Ascending aorta (tissue), 2 donors: ENCODE measurements at regions not wholly inside any gene's neighbourhood (a gene's known extent, or its start where the extent isn't known, plus 50 kb on each side); places are given as distances from the start of the nearest gene placed in this dataset.

Experiments used
- DNase-seq, 2 donors: peaks; one replicate each; pipeline ENCODE4 v3.0.0-alpha.2; 2019; ENCODE audit warnings: low spot score in 2 of 2
- H3K27ac ChIP-seq, 2 donors: fragments of 200-600 bp; sonication (generic); one replicate each; pipeline ENCODE4 v1.5.1; 2016 to 2017; ENCODE audit warnings: mild to moderate bottlenecking in 1 of 2
- H3K27me3 ChIP-seq: fragments of 200-600 bp; sonication (generic); one replicate; pipeline ENCODE4 v1.5.1; 2017
- H3K36me3 ChIP-seq, 2 donors: fragments of 200-600 bp; sonication (generic); one replicate each; pipeline ENCODE4 v1.5.1; 2016
- H3K4me1 ChIP-seq, 2 donors: fragments of 200-600 bp; sonication (generic); one replicate each; pipeline ENCODE4 v1.5.1; 2016 to 2017; ENCODE audit warnings: mild to moderate bottlenecking in 1 of 2
- H3K4me3 ChIP-seq, 2 donors: fragments of 200-600 bp; sonication (generic); one replicate each; pipeline ENCODE4 v1.5.1; 2016 to 2017; ENCODE audit warnings: mild to moderate bottlenecking in 1 of 2
- H3K9me3 ChIP-seq, 2 donors: fragments of 200-600 bp; sonication (generic); one replicate each; pipeline ENCODE4 v1.5.1; 2016
- CTCF ChIP-seq, 3 experiments: fragments of 200-600 bp in 2 of 3; fragments of 450-650 bp in 1 of 3; sonication (generic) in 2 of 3; IDR thresholded peaks; one replicate each; pipeline ENCODE4 v1.5.1; 2016 to 2019; ENCODE audit warnings: antibody characterized with exemption in 3 of 3, mild to moderate bottlenecking in 1 of 3, moderate library complexity in 1 of 3
- intact Hi-C: fragments of 100-400 bp; cut with DNase I; formaldehyde crosslinking; loops from one replicate; pipeline ENCODE4 v1.15.1; 2023

DNA sequence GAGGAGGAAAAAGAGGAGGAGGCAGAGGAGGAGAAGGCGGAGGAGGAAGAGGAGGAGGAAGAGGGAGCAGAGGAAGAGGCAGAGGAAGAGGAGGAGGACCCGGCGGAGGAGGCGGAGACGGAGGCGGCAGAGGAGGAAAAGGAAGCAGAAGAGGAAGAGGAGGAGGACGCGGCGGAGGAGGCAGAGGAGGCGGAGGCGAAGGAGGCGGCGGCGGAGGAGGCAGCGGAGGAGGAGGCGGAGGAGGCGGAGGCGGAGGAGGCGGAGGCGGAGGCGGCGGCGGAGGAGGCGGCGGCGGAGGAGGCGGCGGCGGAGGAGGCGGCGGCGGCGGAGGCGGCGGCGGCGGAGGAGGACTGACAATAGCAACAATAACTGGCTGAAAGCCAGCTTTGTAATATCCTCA lies 616.6 kb downstream of the TBC1D22A start:
- intact Hi-C loops, result no loop called here
- Histone ChIP-seq H3K27me3 (no peaks in the 10 kb centered on the region), H3K27ac (no peak overlapping the region), H3K36me3 (no peaks in the 10 kb centered on the region), H3K9me3 (no peaks in the 10 kb centered on the region), H3K4me3 (no peak overlapping the region), H3K4me1 (no peaks in the 10 kb centered on the region)
- no peak for TF ChIP-seq CTCF (IDR thresholded peaks at IDR 0.05)
- DNase-seq, result no peak

DNA sequence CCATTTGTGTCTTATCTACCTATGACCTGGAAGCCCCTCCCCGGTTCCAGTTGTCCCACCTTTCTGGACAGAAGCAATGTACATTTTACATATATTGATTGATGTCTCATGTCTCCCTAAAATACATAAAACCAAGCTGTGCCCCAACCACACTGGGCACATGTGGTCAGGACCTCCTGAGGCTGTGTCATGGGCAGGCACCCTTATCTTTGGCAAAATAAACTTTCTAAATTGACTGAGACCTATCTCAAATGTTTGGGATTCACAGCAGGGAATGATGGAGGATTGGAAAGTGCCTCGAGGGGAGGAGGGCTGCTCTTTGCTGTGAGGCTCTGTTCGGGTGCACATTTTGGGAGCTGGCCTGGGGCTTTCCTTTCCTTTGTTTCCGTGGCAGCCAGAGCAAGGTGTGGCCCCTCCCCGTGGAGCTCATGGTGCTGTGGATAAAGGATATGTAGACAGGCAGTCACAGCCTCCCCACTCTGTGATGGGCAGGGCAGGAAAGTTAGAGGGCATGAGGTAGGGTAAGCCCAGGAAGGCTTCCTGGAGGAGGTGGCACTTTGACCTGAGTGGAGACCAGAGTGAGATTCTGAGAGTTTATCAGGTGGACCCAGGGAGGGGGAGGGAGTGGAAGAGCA lies 615.6 kb downstream of the TBC1D22A start:
- DNase-seq, result peak in 1 of 2 donors; percentile 37

DNA sequence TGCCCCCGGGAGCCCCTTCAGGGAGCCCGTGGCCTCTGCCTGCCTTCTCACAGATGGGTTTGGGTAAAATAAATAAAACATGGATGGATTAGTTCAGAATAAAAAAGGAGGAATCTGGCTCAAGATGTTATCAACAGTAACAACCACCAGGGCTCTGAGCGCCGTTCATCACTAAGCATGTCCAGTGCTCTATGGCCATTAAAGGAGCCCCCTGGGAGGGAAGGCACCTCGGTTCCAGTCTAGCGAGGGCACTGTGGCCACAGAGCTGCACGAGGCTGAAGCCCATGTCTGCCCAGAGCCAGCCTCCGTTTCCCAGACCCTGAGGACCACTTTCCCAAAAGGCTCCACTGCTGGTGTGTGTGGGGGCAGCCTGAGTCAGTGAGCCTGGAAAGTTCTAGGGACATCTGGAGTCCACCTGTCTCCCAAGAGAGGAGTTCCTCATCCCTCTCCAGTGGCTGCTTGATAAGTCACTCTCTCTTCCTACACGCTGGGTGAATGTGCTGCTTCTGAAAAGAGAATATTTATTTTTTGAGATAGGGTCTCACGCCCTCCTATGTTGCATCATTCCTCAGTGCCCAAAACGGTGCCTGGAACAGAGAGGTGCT lies 614.6 kb downstream of the TBC1D22A start:
- H3K4me1 ChIP-seq, result no peaks in the 10 kb centered on the region
- no peak overlapping the region for H3K4me3 ChIP-seq
- H3K27me3 ChIP-seq, result no peaks in the 10 kb centered on the region
- peak in 1 of 2 donors; percentile 33 for DNase-seq
- H3K27ac ChIP-seq, result no peak overlapping the region
- TF ChIP-seq CTCF (IDR thresholded peaks at IDR 0.05), result no peak
- intact Hi-C loops, result no loop called here
- no peaks in the 10 kb centered on the region for H3K9me3 ChIP-seq
- H3K36me3 ChIP-seq, result no peaks in the 10 kb centered on the region

More for the DNA sequence above, 615.6 kb downstream of the TBC1D22A start:
- intact Hi-C loops, result no loop called here
- H3K9me3 ChIP-seq, result no peaks in the 10 kb centered on the region
- H3K27ac ChIP-seq, result no peak overlapping the region
- no peaks in the 10 kb centered on the region for H3K4me1 ChIP-seq
- H3K4me3 ChIP-seq, result no peak overlapping the region
- no peak for TF ChIP-seq CTCF (IDR thresholded peaks at IDR 0.05)
- no peaks in the 10 kb centered on the region for H3K27me3 ChIP-seq
- no peaks in the 10 kb centered on the region for H3K36me3 ChIP-seq

DNA sequence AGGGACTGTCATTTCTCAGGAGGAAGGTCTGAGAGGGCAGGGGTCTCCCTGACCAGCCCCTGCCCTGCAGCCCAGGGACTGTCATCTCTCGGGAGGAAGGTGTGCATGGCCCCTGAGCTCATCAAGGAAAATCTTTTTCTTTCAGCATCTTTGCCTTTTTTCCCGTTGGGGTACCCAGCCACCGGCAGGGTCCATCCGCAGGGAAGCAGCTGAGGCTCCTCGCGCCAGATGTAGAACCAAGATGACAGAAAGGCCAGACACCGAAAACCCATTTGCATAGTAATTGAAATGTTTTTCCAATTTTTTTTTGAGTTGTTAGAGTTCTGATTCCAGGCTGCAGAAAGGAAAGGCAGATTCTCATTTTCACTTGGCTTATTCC lies 613.9 kb downstream of the TBC1D22A start:
- no peaks in the 10 kb centered on the region for H3K27me3 ChIP-seq
- H3K36me3 ChIP-seq, result no peaks in the 10 kb centered on the region
- no peaks in the 10 kb centered on the region for H3K9me3 ChIP-seq
- H3K27ac ChIP-seq, result no peak overlapping the region
- no peaks in the 10 kb centered on the region for H3K4me1 ChIP-seq
- no peak for TF ChIP-seq CTCF (IDR thresholded peaks at IDR 0.05)
- no peak overlapping the region for H3K4me3 ChIP-seq
- DNase-seq, result peak in 1 of 2 donors; percentile 2
- intact Hi-C loops, result no loop called here

DNA sequence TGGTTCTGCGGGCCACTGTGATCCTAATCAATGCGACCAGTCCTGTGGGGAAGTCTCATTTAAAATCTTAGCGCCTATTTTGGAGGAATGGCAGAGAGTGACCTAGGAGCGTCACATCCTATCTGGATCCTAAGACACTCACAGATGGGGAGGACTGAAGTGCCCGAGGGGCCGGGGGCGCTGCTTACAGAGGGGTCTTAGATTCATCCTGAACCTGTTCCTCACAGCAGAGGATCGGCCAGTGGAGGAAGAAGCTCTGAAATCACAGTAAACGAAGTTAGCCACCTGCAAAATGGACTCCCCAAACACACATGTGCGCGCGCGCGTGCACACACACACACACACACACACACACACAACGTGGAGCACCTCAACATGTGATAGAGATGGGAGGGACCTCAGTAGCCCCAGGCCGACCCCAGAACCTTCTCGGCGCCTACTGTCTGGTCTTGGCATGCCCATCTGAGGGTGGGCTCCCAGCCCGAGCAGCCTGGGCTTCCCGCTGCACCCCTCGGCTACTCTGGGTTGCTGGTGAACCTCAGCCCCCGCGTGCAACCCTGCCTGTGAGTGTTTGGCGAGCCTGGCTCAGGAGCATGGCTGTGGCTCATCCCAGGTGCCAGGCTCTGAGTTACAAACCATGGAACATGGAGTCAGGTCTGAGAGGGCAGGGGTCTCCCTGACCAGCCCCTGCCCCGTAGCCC lies 613.3 kb downstream of the TBC1D22A start:
- no peaks in the 10 kb centered on the region for H3K9me3 ChIP-seq
- H3K4me1 ChIP-seq, result no peaks in the 10 kb centered on the region
- H3K27me3 ChIP-seq, result no peaks in the 10 kb centered on the region
- H3K36me3 ChIP-seq, result no peaks in the 10 kb centered on the region
- no peak overlapping the region for H3K27ac ChIP-seq
- DNase-seq, result peak in 1 of 2 donors; percentile 48
- intact Hi-C loops, result no loop called here
- H3K4me3 ChIP-seq, result no peak overlapping the region
- no peak for TF ChIP-seq CTCF (IDR thresholded peaks at IDR 0.05)
